IMR-90 (cell line): ENCODE measurements at regions not wholly inside any gene's neighbourhood (a gene's known extent, or its start where the extent isn't known, plus 50 kb on each side); places are given as distances from the start of the nearest gene placed in this dataset.
"Not testable (repeated sequence)": the region's sequence is repeated elsewhere in the genome, so short reads cannot be mapped to it uniquely, and the experiment has no call there.

Source experiments
- ATAC-seq: fragments of 200-7000 bp; cut with Tn5 transposase; 2 replicates; pipeline ENCODE4 v1.9.1; 2020; ENCODE audit warnings: low read depth, mild to moderate bottlenecking, moderate library complexity
- BruUV-seq: library from RNA; stranded (reverse); fragments of 400-500 nt; replicated peaks from 2 replicates; lab custom pipeline; 2021; lab: Mats Ljungman, UMichigan
- CTCF ChIA-PET: fragments of 300-600 bp; formaldehyde crosslinking; extraction: SDS; loops from one replicate; lab custom pipeline; 2021; ENCODE audit warnings: antibody characterized with exemption; lab: Yijun Ruan, JAX
- POLR2A ChIA-PET: fragments of 300-600 bp; sonication (Branson Sonifier 250); formaldehyde crosslinking; loops from one replicate; lab custom pipeline; 2022; ENCODE audit warnings: antibody characterized with exemption; ENCODE audit not compliant: unreplicated experiment; lab: Charles Lee
- DNase-seq: peaks from one replicate; pipeline ENCODE4 v3.0.0; 2013
- H2AFZ ChIP-seq: replicated peaks from 2 replicates; pipeline ENCODE3; 2013; ENCODE audit warnings: low read length, mild to moderate bottlenecking; ENCODE audit not compliant: poor library complexity
- H2AK5ac ChIP-seq: 2 replicates; pipeline ENCODE4 v1.6.1; 2013; ENCODE audit warnings: low read depth, low read length, inconsistent platforms
- H2AK9ac ChIP-seq: replicated peaks from 2 replicates; pipeline ENCODE3; 2013; ENCODE audit warnings: mild to moderate bottlenecking, low read depth, low read length, moderate library complexity; ENCODE audit not compliant: poor library complexity
- H2BK120ac ChIP-seq: 2 replicates; pipeline ENCODE4 v1.6.1; 2013; ENCODE audit warnings: low read depth, low read length, inconsistent platforms
- H2BK15ac ChIP-seq: 3 replicates; pipeline ENCODE4 v1.6.1; 2013; ENCODE audit warnings: low read depth, low read length, inconsistent platforms
- H2BK20ac ChIP-seq: 2 replicates; pipeline ENCODE4 v1.6.1; 2013; ENCODE audit warnings: low read depth, mild to moderate bottlenecking, inconsistent platforms, low read length, moderate library complexity
- H2BK5ac ChIP-seq: 2 replicates; pipeline ENCODE4 v1.6.1; 2013; ENCODE audit warnings: mild to moderate bottlenecking, low read depth, low read length, inconsistent platforms; ENCODE audit not compliant: poor library complexity, severe bottlenecking
- H3K14ac ChIP-seq: replicated peaks from 2 replicates; pipeline ENCODE4 v1.6.1; 2013; ENCODE audit warnings: low read depth, low read length, inconsistent platforms
- H3K18ac ChIP-seq: 2 replicates; pipeline ENCODE4 v1.6.1; 2013; ENCODE audit warnings: low read depth, low read length, control low read depth
- H3K23ac ChIP-seq: 2 replicates; pipeline ENCODE4 v1.6.1; 2013; ENCODE audit warnings: low read depth, low read length, inconsistent platforms
- H3K27ac ChIP-seq: 2 replicates; pipeline ENCODE4 v1.5.1; 2013; ENCODE audit warnings: mild to moderate bottlenecking, control low read depth, low read length; ENCODE audit not compliant: insufficient read depth
- H3K27me3 ChIP-seq: 2 replicates; pipeline ENCODE4 v1.6.1; 2013; ENCODE audit warnings: low read length; ENCODE audit not compliant: control insufficient read depth, insufficient read depth
- H3K36me3 ChIP-seq: 2 replicates; pipeline ENCODE4 v1.6.1; 2013; ENCODE audit warnings: low read length, mixed read lengths; ENCODE audit not compliant: control insufficient read depth, insufficient read depth
- H3K4ac ChIP-seq: 2 replicates; pipeline ENCODE4 v1.6.1; 2013; ENCODE audit warnings: low read depth, low read length, inconsistent platforms
- H3K4me1 ChIP-seq: 2 replicates; pipeline ENCODE4 v1.6.1; 2013; ENCODE audit warnings: low read length, mixed read lengths; ENCODE audit not compliant: control insufficient read depth, insufficient read depth
- H3K4me2 ChIP-seq: 2 replicates; pipeline ENCODE4 v1.6.1; 2013; ENCODE audit warnings: low read depth, mild to moderate bottlenecking, control low read depth, low read length, moderate library complexity
- H3K4me3 ChIP-seq: 2 replicates; pipeline ENCODE4 v1.5.1; 2013; ENCODE audit warnings: low read depth, mild to moderate bottlenecking, control low read depth, low read length, moderate library complexity; ENCODE audit not compliant: insufficient read depth
- H3K56ac ChIP-seq: 2 replicates; pipeline ENCODE4 v1.6.1; 2013; ENCODE audit warnings: low read length, inconsistent platforms; ENCODE audit not compliant: insufficient read depth; ENCODE audit errors: extremely low read depth
- H3K79me1 ChIP-seq, 2 experiments: 2 replicates each; pipeline ENCODE4 v1.6.1; 2013; ENCODE audit warnings: low read length in 2 of 2, inconsistent platforms in 1 of 2, low read depth in 1 of 2
- H3K9ac ChIP-seq: 2 replicates; pipeline ENCODE4 v1.6.1; 2013; ENCODE audit warnings: low read depth, low read length, control low read depth
- H3K9me1 ChIP-seq: 2 replicates; pipeline ENCODE4 v1.6.1; 2013; ENCODE audit warnings: low read length, inconsistent platforms; ENCODE audit not compliant: insufficient read depth
- H3K9me3 ChIP-seq: 2 replicates; pipeline ENCODE4 v1.6.1; 2013; ENCODE audit warnings: low read length; ENCODE audit not compliant: control insufficient read depth, insufficient read depth
- H4K20me1 ChIP-seq: 2 replicates; pipeline ENCODE4 v1.6.1; 2013; ENCODE audit warnings: low read length, inconsistent platforms; ENCODE audit not compliant: insufficient read depth
- H4K5ac ChIP-seq: 2 replicates; pipeline ENCODE4 v1.6.1; 2013; ENCODE audit warnings: mild to moderate bottlenecking, low read depth, low read length, control low read depth
- H4K8ac ChIP-seq, 2 experiments: 2 replicates each; pipeline ENCODE4 v1.6.1; 2013; ENCODE audit warnings: low read depth in 2 of 2, low read length in 2 of 2, control low read depth in 1 of 2, inconsistent platforms in 1 of 2
- H4K91ac ChIP-seq: 2 replicates; pipeline ENCODE4 v1.6.1; 2013; ENCODE audit warnings: low read depth, low read length, inconsistent platforms; ENCODE audit not compliant: insufficient read depth
- WGBS, 2 experiments: methylation state at CpG; one replicate each; pipeline versions ENCODE4 v1.1.5 to v1.1.7; 2013; ENCODE audit warnings: missing lambda C conversion rate in 2 of 2; ENCODE audit not compliant: insufficient read length in 1 of 2; ENCODE audit errors: extremely low coverage in 2 of 2; 5-methylcytosine and 5-hydroxymethylcytosine counted together
- dilution Hi-C: fragments of 300-500 bp; cut with HindIII; formaldehyde crosslinking; loops from one replicate; pipeline ENCODE4 v1.14.3; 2018; ENCODE audit warnings: low sequenced_read_pairs; ENCODE audit not compliant: unreplicated experiment
- in situ Hi-C: fragments of 300-500 bp; cut with MboI; formaldehyde crosslinking; loops from 3 replicates; pipeline ENCODE4 v1.14.3; 2019; ENCODE audit warnings: low sequenced_read_pairs, inconsistent platforms, mixed read lengths
- intact Hi-C: fragments of 100-400 bp; cut with micrococcal nuclease; formaldehyde crosslinking; loops from 2 replicates; pipeline ENCODE4 v1.10.0; 2022

DNA sequence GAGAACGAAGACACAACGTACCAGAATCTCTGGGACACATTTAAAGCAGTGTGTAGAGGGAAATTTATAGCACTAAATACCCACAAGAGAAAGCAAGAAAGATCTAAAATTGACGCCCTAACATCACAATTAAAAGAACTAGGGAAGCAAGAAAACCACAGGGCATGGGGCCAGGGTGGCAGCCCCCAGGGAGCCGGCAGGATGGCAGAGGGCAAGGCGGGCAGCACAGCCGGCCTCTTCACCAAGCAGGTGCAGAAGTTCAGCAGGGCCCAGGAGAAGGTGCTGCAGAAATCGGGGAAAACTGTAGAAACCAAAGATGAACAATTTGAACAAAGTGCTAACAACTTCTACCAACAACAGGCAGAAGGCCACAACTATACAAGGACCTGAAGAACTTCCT, 99.1 kb downstream of the HNRNPD start:
- H3K18ac ChIP-seq, H2BK120ac ChIP-seq, dilution Hi-C loops, H3K36me3 ChIP-seq, H4K20me1 ChIP-seq, H3K4me2 ChIP-seq, H3K4me1 ChIP-seq, H3K9me1 ChIP-seq, DNase-seq, POLR2A ChIA-PET, intact Hi-C loops, H2AK5ac ChIP-seq, H3K27ac ChIP-seq, H3K14ac ChIP-seq, H4K91ac ChIP-seq, H3K4ac ChIP-seq, H2BK15ac ChIP-seq, H4K5ac ChIP-seq, H3K27me3 ChIP-seq, H3K56ac ChIP-seq, H3K9me3 ChIP-seq, H3K23ac ChIP-seq, H2BK5ac ChIP-seq, BruUV-seq, H2BK20ac ChIP-seq, H2AK9ac ChIP-seq, ATAC-seq, H3K79me1 ChIP-seq, H3K4me3 ChIP-seq, CTCF ChIA-PET, H3K9ac ChIP-seq, H4K8ac ChIP-seq, H2AFZ ChIP-seq, in situ Hi-C loops: not testable (repeated sequence)
- WGBS, 2 experiments: no CpG with 5 or more reads among the region's 7 CpGs

DNA sequence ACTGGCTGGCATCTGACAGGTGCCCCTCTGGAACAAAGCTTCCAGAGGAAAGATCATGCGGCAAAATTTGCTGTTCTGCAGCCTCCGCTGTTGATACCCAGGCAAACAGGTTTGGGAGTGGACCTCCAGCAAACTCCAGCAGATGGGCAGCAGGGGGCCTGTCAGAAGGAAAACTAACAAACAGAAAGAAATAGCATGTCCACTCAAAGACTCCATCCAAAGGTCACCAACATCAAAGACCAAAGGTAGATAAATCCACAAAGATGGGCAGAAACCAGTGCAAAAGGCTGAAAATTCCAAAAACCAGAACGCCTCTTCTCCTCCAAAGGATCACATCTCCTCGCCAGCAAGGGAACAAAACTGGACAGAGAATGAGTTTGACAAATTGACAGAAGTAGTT, 101.3 kb downstream of the HNRNPD start:
- in situ Hi-C loops, DNase-seq, POLR2A ChIA-PET: not testable (repeated sequence)

More for the DNA sequence above, 101.3 kb downstream of the HNRNPD start:
- H3K56ac ChIP-seq, BruUV-seq, H3K9me3 ChIP-seq, H3K4ac ChIP-seq, H2AK5ac ChIP-seq, H3K4me1 ChIP-seq, H3K18ac ChIP-seq, H4K91ac ChIP-seq, CTCF ChIA-PET, H2AFZ ChIP-seq, H2BK5ac ChIP-seq, H3K9me1 ChIP-seq, H2AK9ac ChIP-seq, H3K79me1 ChIP-seq, H3K23ac ChIP-seq, H3K36me3 ChIP-seq, ATAC-seq, H3K27ac ChIP-seq, H3K14ac ChIP-seq, intact Hi-C loops, H4K20me1 ChIP-seq, H3K9ac ChIP-seq, dilution Hi-C loops, H3K4me2 ChIP-seq, H4K5ac ChIP-seq, H4K8ac ChIP-seq, H2BK15ac ChIP-seq, H2BK120ac ChIP-seq, H2BK20ac ChIP-seq, H3K4me3 ChIP-seq, H3K27me3 ChIP-seq: not testable (repeated sequence)
- 77% methylated on average over 2 of the region's 4 CpGs; no CpG with 5 or more reads in 1 of the 2 experiments for WGBS, 2 experiments
